H1 (cell line): ENCODE measurements at regions not wholly inside any gene's neighbourhood (a gene's known extent, or its start where the extent isn't known, plus 50 kb on each side); places are given as distances from the start of the nearest gene placed in this dataset.

Experiments used
- CBX5 ChIP-seq: fragments of 300-800, 300-1000 bp; sonication (generic); IDR thresholded peaks from 2 replicates; pipeline ENCODE4 v1.7.1; 2016; ENCODE audit warnings: antibody characterized with exemption, low read length, low read depth
- CHD2 ChIP-seq: IDR thresholded peaks from 2 replicates; pipeline ENCODE4 v1.6.1; 2012; ENCODE audit warnings: low read length, improper control_type of control experiment
- CREB1 ChIP-seq: IDR thresholded peaks from 2 replicates; pipeline ENCODE4 v1.6.1; 2012; ENCODE audit warnings: inconsistent platforms
- EZH2 ChIP-seq: fragments of 200-600 bp; sonication (generic); IDR thresholded peaks from 2 replicates; pipeline ENCODE4 v1.7.1; 2012; ENCODE audit warnings: low read depth, mild to moderate bottlenecking, moderate library complexity, low read length, inconsistent platforms; ENCODE audit not compliant: severe bottlenecking
- GTF2F1 ChIP-seq: IDR thresholded peaks from 2 replicates; pipeline ENCODE4 v1.6.1; 2012; ENCODE audit warnings: low read depth, low read length, improper control_type of control experiment, borderline replicate concordance
- KDM1A ChIP-seq: fragments of 200-600, 300-600 bp; sonication (generic); IDR thresholded peaks from 2 replicates; pipeline ENCODE4 v1.7.1; 2016; ENCODE audit warnings: mild to moderate bottlenecking, low read length, borderline replicate concordance
- POLR2A ChIP-seq, 2 experiments: IDR thresholded peaks; 1 replicate in 1 of 2; 2 replicates in 1 of 2; pipeline ENCODE4 v1.6.1; 2011; ENCODE audit warnings: low read depth in 2 of 2, low read length in 2 of 2, mild to moderate bottlenecking in 2 of 2; ENCODE audit errors: control extremely low read depth in 1 of 2
- SIX5 ChIP-seq: IDR thresholded peaks from 2 replicates; pipeline ENCODE4 v1.6.1; 2011; ENCODE audit warnings: mild to moderate bottlenecking, low read depth, low read length
- SRF ChIP-seq: IDR thresholded peaks from 2 replicates; pipeline ENCODE4 v1.6.1; 2011; ENCODE audit warnings: mild to moderate bottlenecking, low read depth, low read length, moderate library complexity
- TCF12 ChIP-seq: IDR thresholded peaks from 2 replicates; pipeline ENCODE4 v1.6.1; 2011; ENCODE audit warnings: low read depth, mild to moderate bottlenecking, low read length
- YY1 ChIP-seq: IDR thresholded peaks from 2 replicates; pipeline ENCODE4 v1.6.1; 2011; ENCODE audit warnings: low read depth, mild to moderate bottlenecking, low read length
- TF ChIP-seq, protein P1 (sequence below), 3 experiments: IDR thresholded peaks; 1 replicate in 2 of 3; 2 replicates in 1 of 3; pipeline versions ENCODE4 v1.5.1 to v1.6.1; 2011; ENCODE audit warnings: low read length in 3 of 3, mild to moderate bottlenecking in 3 of 3, inconsistent platforms in 2 of 3, low read depth in 1 of 3, moderate library complexity in 1 of 3; ENCODE audit not compliant: insufficient read depth in 1 of 3; ENCODE audit errors: control extremely low read depth in 1 of 3

- no peak for TF ChIP-seq CBX5
- TF ChIP-seq, protein P1, sequence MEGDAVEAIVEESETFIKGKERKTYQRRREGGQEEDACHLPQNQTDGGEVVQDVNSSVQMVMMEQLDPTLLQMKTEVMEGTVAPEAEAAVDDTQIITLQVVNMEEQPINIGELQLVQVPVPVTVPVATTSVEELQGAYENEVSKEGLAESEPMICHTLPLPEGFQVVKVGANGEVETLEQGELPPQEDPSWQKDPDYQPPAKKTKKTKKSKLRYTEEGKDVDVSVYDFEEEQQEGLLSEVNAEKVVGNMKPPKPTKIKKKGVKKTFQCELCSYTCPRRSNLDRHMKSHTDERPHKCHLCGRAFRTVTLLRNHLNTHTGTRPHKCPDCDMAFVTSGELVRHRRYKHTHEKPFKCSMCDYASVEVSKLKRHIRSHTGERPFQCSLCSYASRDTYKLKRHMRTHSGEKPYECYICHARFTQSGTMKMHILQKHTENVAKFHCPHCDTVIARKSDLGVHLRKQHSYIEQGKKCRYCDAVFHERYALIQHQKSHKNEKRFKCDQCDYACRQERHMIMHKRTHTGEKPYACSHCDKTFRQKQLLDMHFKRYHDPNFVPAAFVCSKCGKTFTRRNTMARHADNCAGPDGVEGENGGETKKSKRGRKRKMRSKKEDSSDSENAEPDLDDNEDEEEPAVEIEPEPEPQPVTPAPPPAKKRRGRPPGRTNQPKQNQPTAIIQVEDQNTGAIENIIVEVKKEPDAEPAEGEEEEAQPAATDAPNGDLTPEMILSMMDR (IDR thresholded peaks at IDR 0.05; ENCODE audit: control extremely low read depth in 1 of 3, insufficient read depth in 1 of 3, low read depth in 1 of 3, low read length in 3 of 3): no peak
- TF ChIP-seq TCF12: no peak
- TF ChIP-seq YY1: no peak
- no peak for TF ChIP-seq EZH2
- no peak for TF ChIP-seq CREB1
- no peak for TF ChIP-seq POLR2A (IDR thresholded peaks at IDR 0.05; ENCODE audit: control extremely low read depth in 1 of 2, low read depth in 2 of 2, low read length in 2 of 2)
- TF ChIP-seq SRF: no peak
- TF ChIP-seq KDM1A: no peak
- no peak for TF ChIP-seq SIX5
- TF ChIP-seq GTF2F1: no peak
- no peak for TF ChIP-seq CHD2
These were observed 77.0 kb upstream of the ZFAND5 start for GRCh38 chr9:72441848-72442607.
